SK-N-MC (cell line): ENCODE measurements at regions not wholly inside any gene's neighbourhood (a gene's known extent, or its start where the extent isn't known, plus 50 kb on each side); places are given as distances from the start of the nearest gene placed in this dataset.
"Not testable (repeated sequence)": the region's sequence is repeated elsewhere in the genome, so short reads cannot be mapped to it uniquely, and the experiment has no call there.

Experiments used
- DNase-seq: peaks from one replicate; pipeline ENCODE4 v3.0.0-alpha.2; 2011; ENCODE audit warnings: low read depth, low spot score
- H3K27ac ChIP-seq: fragments of 200-600 bp; sonication (generic); 2 replicates; pipeline ENCODE4 v1.5.1; 2016; ENCODE audit warnings: mixed run types
- H3K36me3 ChIP-seq: fragments of 200-600 bp; sonication (generic); 2 replicates; pipeline ENCODE4 v1.6.1; 2017; ENCODE audit warnings: antibody characterized with exemption, low read length, mixed read lengths; ENCODE audit not compliant: insufficient read depth
- H3K4me3 ChIP-seq: fragments of 200-600 bp; sonication (generic); 2 replicates; pipeline ENCODE4 v1.5.1; 2016
- H3K9ac ChIP-seq: fragments of 200-600 bp; sonication (generic); 2 replicates; pipeline ENCODE4 v1.8.0; 2017; ENCODE audit warnings: mixed run types, mixed read lengths; ENCODE audit not compliant: insufficient read length
- H3K9me3 ChIP-seq: fragments of 200-600 bp; sonication (generic); 2 replicates; pipeline ENCODE4 v1.6.1; 2017; ENCODE audit warnings: low read depth, mild to moderate bottlenecking, antibody characterized with exemption, low read length, moderate library complexity, mixed read lengths
- EZH2 ChIP-seq: fragments of 200-600 bp; sonication (generic); IDR thresholded peaks from one replicate; pipeline ENCODE4 v1.6.1; 2017; ENCODE audit warnings: antibody characterized with exemption
- FOXP2 ChIP-seq: optimal IDR thresholded peaks from 2 replicates; pipeline ENCODE3; 2011; ENCODE audit warnings: mild to moderate bottlenecking, moderate library complexity; ENCODE audit not compliant: insufficient read depth; ENCODE audit errors: extremely low read length, control extremely low read depth
- POLR2AphosphoS5 ChIP-seq: IDR thresholded peaks from 2 replicates; pipeline ENCODE4 v1.6.1; 2012; ENCODE audit warnings: mild to moderate bottlenecking, low read depth, low read length, borderline replicate concordance

DNA sequence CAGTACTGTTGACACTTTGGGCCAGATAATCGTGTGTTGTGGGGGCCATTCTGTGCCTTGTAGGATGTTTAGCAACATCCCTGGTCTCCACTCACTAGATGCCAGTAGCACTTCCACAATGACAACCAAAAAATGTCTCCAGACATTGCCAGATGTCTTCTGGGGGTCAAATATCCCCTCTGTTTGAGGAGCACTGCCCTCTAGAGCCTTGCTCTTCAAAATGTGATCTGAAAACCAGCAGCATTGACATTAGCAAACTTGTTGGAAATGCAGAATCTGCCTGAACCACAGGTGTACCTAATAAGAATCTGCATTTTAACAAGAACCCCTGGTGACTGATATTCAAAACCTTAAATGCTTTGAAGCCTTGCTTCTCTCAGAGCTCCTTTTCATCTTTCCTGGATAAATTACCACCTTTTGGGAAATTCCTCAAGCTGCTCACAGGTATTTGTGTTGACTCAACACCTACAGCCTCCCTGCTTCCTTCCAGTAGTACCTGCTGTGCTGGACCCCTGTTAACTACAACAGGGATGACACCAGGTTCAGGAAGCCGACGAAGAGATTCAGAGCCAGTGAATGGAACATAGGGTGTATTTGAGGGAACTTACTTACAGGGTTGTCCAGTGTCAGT is 459.0 kb upstream of the NR3C2 start:
- no peak for TF ChIP-seq FOXP2
- TF ChIP-seq POLR2AphosphoS5 = no peak
- TF ChIP-seq EZH2 = no peak
- H3K36me3 ChIP-seq = no peaks in the 10 kb centered on the region
- no peak for DNase-seq

DNA sequence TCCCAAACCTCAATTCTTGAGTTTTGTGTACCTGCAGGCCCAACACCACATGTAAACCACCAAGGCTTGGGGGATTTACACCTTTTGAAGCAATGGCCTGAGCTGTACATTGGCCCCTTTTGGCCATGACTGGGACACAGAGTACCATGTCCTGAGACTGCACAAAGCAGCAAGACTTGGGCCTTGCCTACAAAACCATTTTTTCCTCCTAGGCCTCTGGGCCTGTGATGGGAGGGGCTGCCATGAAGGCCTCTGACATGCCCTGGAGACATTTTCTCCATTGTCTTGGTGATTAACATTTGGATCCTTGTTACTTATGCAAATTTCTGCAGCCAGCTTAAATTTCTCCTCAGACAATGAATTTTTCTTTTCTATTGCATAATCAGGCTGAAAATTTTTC is 455.9 kb upstream of the NR3C2 start:
- H3K9ac ChIP-seq, H3K9me3 ChIP-seq, H3K36me3 ChIP-seq, H3K27ac ChIP-seq, H3K4me3 ChIP-seq, DNase-seq: not testable (repeated sequence)

More for the DNA sequence above, 459.0 kb upstream of the NR3C2 start:
- Histone ChIP-seq H3K9me3 (no peaks in the 10 kb centered on the region), H3K27ac (no peak overlapping the region), H3K4me3 (no peak overlapping the region), H3K9ac (no peak overlapping the region)

DNA sequence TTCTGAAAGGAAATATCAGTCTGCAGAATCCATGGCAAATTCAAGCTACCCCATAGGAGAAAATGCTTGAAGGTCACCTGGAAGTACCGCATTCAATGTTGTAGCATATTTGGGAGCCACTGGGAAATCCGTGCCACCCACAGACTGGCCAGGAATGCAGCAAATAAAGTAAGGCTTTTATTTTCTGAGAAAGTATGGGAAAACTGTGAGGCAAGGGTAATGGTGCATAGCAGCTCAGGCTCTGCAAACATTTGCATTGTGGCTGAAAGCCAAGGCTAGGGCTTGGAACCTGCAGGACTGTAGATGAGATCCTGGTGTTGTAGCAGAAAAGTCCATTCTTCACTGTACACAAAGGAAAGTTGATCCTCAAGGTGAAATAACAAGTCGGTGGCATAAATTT is 450.9 kb upstream of the NR3C2 start:
- no peak overlapping the region for H3K9ac ChIP-seq
- no peak overlapping the region for H3K27ac ChIP-seq
- no peak for DNase-seq
- H3K36me3 ChIP-seq = no peaks in the 10 kb centered on the region
- no peak overlapping the region for H3K4me3 ChIP-seq
- no peaks in the 10 kb centered on the region for H3K9me3 ChIP-seq
- TF ChIP-seq EZH2 (no peak), POLR2AphosphoS5 (no peak), FOXP2 (no peak)

DNA sequence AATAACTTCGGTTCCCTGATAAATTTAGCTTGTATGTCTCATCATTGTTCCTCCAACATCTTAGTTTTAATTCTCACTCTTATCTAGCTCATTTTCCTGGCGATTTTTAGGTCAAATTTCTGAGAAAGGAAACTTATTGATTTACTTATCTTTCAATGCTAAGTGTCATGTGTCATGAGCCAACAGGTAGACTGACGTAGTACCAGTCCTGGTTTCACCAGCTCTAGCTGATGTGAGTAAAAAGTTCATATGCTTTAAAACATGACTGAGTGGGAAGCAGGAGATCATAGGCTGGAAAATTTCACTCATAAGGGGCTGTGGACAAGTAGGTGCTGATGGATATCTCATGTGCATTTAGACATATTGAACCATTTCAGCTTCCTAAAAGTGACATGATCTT is 441.7 kb upstream of the NR3C2 start:
- Histone ChIP-seq H3K36me3 (no peaks in the 10 kb centered on the region), H3K4me3 (no peak overlapping the region), H3K9me3 (no peaks in the 10 kb centered on the region), H3K9ac (no peak overlapping the region), H3K27ac (no peak overlapping the region)
- DNase-seq = no peak
- TF ChIP-seq EZH2 (no peak), FOXP2 (no peak), POLR2AphosphoS5 (no peak)

DNA sequence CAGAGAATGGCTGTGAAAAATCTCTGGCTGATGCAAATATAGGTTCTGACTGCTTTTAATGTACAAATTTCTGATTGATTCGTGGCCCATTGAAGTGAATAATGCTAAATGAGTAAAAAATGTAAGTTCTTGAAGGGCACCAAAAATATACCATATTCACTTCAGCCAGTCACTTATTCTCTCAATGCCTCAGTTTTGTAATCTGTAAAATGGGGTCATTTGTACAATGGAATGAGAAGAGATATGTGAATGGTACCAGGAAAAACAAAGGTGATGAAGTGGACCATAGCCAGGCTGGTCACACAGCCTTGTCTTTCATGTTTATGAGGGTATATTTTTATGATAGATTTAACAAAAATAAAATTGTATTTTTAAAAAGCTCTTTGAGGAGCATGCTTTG is 441.2 kb upstream of the NR3C2 start:
- H3K27ac ChIP-seq = no peak overlapping the region
- TF ChIP-seq EZH2 (no peak), POLR2AphosphoS5 (no peak), FOXP2 (no peak)
- no peak overlapping the region for H3K4me3 ChIP-seq

DNA sequence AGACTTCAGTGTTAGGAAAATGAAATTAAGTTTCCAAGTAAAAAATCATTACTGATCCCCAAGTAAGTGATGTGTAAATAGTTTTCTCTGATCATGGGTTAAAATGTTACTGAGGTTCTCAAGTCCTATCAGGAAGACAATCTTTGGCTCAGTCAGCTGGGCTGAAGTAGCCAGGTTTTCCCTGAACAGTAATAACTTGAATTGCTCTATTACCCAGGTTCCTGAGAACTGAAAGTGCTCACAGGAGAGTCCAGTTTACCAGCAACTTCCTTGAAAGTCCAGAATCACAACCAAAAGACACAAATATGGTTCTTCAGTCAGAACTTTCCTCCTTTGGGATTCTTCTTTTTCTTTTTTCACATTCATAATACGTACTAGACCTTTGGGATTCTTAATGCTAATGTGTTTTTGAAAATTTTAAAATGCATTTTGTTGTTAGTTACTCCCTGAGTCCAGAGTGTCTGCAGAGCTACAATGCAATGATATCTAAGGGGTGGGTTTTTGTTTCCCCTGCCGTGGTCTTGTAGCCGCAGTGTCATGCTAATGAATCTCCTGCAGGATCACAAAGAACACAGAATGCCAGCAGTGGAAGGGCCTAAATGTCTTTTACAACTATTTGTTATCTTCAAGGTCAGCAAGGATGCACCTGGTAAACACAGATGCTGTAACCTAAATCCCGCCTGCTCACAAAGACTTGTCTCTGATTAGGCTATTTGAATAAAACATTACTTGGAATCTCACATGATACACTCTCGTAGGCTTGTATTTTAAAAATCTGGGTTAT is 439.8 kb upstream of the NR3C2 start:
- DNase-seq = no peak
- Histone ChIP-seq H3K9ac (no peak overlapping the region), H3K9me3 (no peaks in the 10 kb centered on the region), H3K4me3 (no peak overlapping the region), H3K27ac (no peak overlapping the region), H3K36me3 (no peaks in the 10 kb centered on the region)
- TF ChIP-seq EZH2 (no peak), POLR2AphosphoS5 (no peak), FOXP2 (no peak)

More for the DNA sequence above, 441.2 kb upstream of the NR3C2 start:
- no peak for DNase-seq
- Histone ChIP-seq H3K9ac (no peak overlapping the region), H3K9me3 (no peaks in the 10 kb centered on the region), H3K36me3 (no peaks in the 10 kb centered on the region)

DNA sequence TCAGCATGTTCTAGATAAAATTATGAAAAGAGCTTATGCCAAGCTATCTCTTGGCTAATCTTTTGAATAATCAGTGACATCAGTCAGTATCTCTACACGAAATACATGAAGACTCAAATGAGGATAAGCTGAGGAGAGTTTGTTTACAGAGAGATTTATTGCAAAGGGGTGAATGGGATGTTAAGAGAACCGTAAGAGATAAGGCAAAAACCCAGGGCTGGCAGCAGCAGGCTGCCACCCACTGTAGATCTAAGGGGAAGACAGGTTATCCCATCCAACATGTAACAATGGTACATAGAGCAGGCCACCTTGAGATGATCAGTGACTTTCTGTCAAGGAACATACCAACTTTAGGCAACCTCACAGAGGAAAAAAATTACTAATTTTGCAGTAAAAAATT is 432.1 kb upstream of the NR3C2 start:
- H3K9me3 ChIP-seq = no peaks in the 10 kb centered on the region
- H3K4me3 ChIP-seq = no peak overlapping the region
- H3K27ac ChIP-seq = no peak overlapping the region
- H3K9ac ChIP-seq = no peak overlapping the region
- TF ChIP-seq EZH2 (no peak), FOXP2 (no peak), POLR2AphosphoS5 (no peak)
- no peak for DNase-seq
- no peaks in the 10 kb centered on the region for H3K36me3 ChIP-seq

DNA sequence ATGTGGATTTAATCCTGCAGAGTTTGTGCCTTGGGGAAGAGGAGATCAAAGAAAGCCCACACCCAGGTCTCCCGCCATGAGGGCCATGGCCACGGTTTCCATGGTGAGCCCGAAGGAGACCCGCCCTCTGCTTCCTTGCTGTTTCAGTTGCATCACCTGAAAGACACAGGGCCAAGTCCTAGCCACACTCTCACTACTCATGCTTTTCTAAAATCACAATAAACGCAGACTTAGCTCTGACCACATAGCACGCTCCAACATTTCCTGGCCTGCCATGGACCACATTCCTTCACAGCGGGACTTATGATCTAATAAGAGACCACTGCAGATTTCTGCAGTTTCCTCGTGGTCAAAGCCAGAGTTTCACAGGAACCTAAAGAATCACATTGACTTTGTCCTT is 426.0 kb upstream of the NR3C2 start:
- Histone ChIP-seq H3K9me3 (no peaks in the 10 kb centered on the region), H3K36me3 (no peaks in the 10 kb centered on the region), H3K9ac (no peak overlapping the region), H3K27ac (no peak overlapping the region), H3K4me3 (no peak overlapping the region)
- DNase-seq = no peak
- TF ChIP-seq EZH2 = no peak
- TF ChIP-seq POLR2AphosphoS5 = no peak
- no peak for TF ChIP-seq FOXP2

DNA sequence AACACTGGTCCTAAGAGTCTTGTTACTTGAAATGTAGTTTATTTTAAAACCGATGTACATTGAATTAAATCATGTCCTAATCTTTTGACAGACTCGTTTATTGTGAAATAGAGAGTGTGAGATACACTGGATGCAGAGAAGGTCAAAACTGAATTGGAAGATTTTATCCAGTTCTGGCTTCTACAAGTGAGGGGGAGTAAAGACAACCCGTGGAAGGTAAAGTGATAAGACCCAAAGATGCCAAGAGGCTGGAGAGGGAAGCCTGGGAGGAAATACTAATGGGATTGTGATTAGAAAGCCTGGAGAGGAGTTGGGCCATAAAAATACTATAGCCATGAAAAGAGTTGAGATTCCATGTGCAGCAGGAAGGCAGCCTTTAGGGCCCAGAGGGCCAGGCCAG is 424.5 kb upstream of the NR3C2 start:
- Histone ChIP-seq H3K36me3 (no peaks in the 10 kb centered on the region), H3K27ac (no peak overlapping the region), H3K9me3 (no peaks in the 10 kb centered on the region), H3K9ac (no peak overlapping the region), H3K4me3 (no peak overlapping the region)
- no peak for TF ChIP-seq EZH2
- no peak for TF ChIP-seq FOXP2
- TF ChIP-seq POLR2AphosphoS5 = no peak
- no peak for DNase-seq
